ENCODE measurements at regions not wholly inside any gene's neighbourhood (a gene's known extent, or its start where the extent isn't known, plus 50 kb on each side); places are given as distances from the start of the nearest gene placed in this dataset.

DNA sequence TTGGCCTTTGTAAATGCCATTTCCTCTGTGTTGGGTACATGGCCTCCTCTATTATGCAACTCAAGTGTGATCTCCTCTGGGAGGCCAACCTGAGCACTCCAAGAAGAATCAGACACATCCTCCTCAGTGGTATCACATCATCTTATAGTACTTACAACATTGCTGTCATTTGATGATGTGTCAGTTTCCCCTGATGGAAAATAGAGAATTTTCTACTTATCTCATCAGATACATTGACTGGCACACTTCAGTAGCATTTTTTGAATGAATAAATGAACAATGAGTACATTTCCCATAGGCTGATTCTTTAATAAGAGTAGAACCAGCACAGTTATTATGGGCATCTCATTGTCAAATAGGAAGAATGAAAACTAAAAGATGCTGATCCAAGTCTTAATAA lies 86.6 kb upstream of the NXPH2 start:
- TF ChIP-seq RXRA (IDR thresholded peaks at IDR 0.05; ENCODE audit: borderline replicate concordance, low read depth): no peak
- TF ChIP-seq, protein P1, sequence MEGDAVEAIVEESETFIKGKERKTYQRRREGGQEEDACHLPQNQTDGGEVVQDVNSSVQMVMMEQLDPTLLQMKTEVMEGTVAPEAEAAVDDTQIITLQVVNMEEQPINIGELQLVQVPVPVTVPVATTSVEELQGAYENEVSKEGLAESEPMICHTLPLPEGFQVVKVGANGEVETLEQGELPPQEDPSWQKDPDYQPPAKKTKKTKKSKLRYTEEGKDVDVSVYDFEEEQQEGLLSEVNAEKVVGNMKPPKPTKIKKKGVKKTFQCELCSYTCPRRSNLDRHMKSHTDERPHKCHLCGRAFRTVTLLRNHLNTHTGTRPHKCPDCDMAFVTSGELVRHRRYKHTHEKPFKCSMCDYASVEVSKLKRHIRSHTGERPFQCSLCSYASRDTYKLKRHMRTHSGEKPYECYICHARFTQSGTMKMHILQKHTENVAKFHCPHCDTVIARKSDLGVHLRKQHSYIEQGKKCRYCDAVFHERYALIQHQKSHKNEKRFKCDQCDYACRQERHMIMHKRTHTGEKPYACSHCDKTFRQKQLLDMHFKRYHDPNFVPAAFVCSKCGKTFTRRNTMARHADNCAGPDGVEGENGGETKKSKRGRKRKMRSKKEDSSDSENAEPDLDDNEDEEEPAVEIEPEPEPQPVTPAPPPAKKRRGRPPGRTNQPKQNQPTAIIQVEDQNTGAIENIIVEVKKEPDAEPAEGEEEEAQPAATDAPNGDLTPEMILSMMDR (IDR thresholded peaks at IDR 0.05): no peak
- TF ChIP-seq, protein P2, sequence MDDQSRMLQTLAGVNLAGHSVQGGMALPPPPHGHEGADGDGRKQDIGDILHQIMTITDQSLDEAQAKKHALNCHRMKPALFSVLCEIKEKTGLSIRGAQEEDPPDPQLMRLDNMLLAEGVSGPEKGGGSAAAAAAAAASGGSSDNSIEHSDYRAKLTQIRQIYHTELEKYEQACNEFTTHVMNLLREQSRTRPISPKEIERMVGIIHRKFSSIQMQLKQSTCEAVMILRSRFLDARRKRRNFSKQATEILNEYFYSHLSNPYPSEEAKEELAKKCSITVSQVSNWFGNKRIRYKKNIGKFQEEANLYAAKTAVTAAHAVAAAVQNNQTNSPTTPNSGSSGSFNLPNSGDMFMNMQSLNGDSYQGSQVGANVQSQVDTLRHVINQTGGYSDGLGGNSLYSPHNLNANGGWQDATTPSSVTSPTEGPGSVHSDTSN (IDR thresholded peaks at IDR 0.05): no peak

Data from SK-N-SH (cell line).